PC-9 (cell line): ENCODE measurements at regions not wholly inside any gene's neighbourhood (a gene's known extent, or its start where the extent isn't known, plus 50 kb on each side); places are given as distances from the start of the nearest gene placed in this dataset.

Source experiments
- BruUV-seq: library from RNA; stranded (reverse); fragments of 400-500 nt; replicated peaks from 2 replicates; lab custom pipeline; 2021; lab: Mats Ljungman, UMichigan
- CTCF ChIA-PET: fragments of 300-600 bp; sonication (Branson Sonifier 250); formaldehyde crosslinking; loops from one replicate; lab custom pipeline; 2022; ENCODE audit warnings: antibody characterized with exemption; lab: Charles Lee
- POLR2A ChIA-PET: fragments of 300-600 bp; sonication (Branson Sonifier 250); formaldehyde crosslinking; loops from one replicate; lab custom pipeline; 2022; ENCODE audit warnings: antibody characterized with exemption; ENCODE audit not compliant: unreplicated experiment; lab: Charles Lee
- DNase-seq, 2 experiments: peaks; one replicate each; pipeline versions ENCODE4 v3.0.0 to v3.0.0-alpha.2; 2015 to 2022; ENCODE audit warnings: mixed read lengths in 1 of 2
- H2AFZ ChIP-seq: fragments of 200-600 bp; sonication (generic); 2 replicates; pipeline ENCODE4 v1.8.1; 2017; ENCODE audit warnings: antibody characterized with exemption
- H3F3A ChIP-seq: fragments of 200-600 bp; sonication (generic); 2 replicates; pipeline ENCODE4 v1.8.1; 2017; ENCODE audit warnings: antibody characterized with exemption, mild to moderate bottlenecking, low read depth; ENCODE audit not compliant: insufficient read depth
- H3K27ac ChIP-seq: fragments of 200-600 bp; sonication (generic); 2 replicates; pipeline ENCODE4 v1.6.1; 2016; ENCODE audit warnings: mixed run types
- H3K27me3 ChIP-seq: fragments of 200-600 bp; sonication (generic); 2 replicates; pipeline ENCODE4 v1.6.1; 2016; ENCODE audit warnings: low read depth, mixed run types; ENCODE audit not compliant: insufficient read depth
- H3K36me3 ChIP-seq: fragments of 200-600 bp; sonication (generic); 2 replicates; pipeline ENCODE4 v1.6.1; 2016; ENCODE audit warnings: low read depth, mixed run types
- H3K4me1 ChIP-seq: fragments of 200-600 bp; sonication (generic); replicated peaks from 2 replicates; pipeline ENCODE4 v1.6.1; 2016; ENCODE audit warnings: mixed run types; ENCODE audit not compliant: insufficient read depth
- H3K4me2 ChIP-seq: fragments of 200-600 bp; sonication (generic); 2 replicates; pipeline ENCODE4 v1.6.1; 2017; ENCODE audit warnings: mixed run types
- H3K4me3 ChIP-seq: fragments of 200-600 bp; sonication (generic); 2 replicates; pipeline ENCODE4 v1.6.1; 2016; ENCODE audit warnings: mixed run types
- H3K79me2 ChIP-seq: fragments of 200-600 bp; sonication (generic); 2 replicates; pipeline ENCODE4 v1.6.1; 2017; ENCODE audit warnings: low read depth, mixed run types
- H3K9me2 ChIP-seq: fragments of 200-600 bp; sonication (generic); 2 replicates; pipeline ENCODE4 v1.8.1; 2017; ENCODE audit warnings: mild to moderate bottlenecking; ENCODE audit not compliant: insufficient read depth
- H3K9me3 ChIP-seq: fragments of 200-600 bp; sonication (generic); 2 replicates; pipeline ENCODE4 v1.8.1; 2016; ENCODE audit warnings: low read depth; ENCODE audit not compliant: insufficient read depth
- H4K20me1 ChIP-seq: fragments of 200-600 bp; sonication (generic); 2 replicates; pipeline ENCODE4 v1.8.1; 2017; ENCODE audit not compliant: insufficient read depth
- CTCF ChIP-seq: fragments of 200-600 bp; sonication (generic); conservative IDR thresholded peaks from 2 replicates; pipeline ENCODE4 v1.6.1; 2017; ENCODE audit warnings: mixed run types, antibody characterized with exemption, mild to moderate bottlenecking, moderate library complexity
- EZH2 ChIP-seq: fragments of 200-600 bp; sonication (generic); IDR thresholded peaks from 2 replicates; pipeline ENCODE4 v1.8.0; 2017; ENCODE audit warnings: antibody characterized with exemption, low read depth
- intact Hi-C: fragments of 100-400 bp; cut with micrococcal nuclease; formaldehyde crosslinking; loops from one replicate; pipeline ENCODE4 v1.10.0; 2022; ENCODE audit not compliant: unreplicated experiment

GRCh38 chr21:28213261-28213660, 779.4 kb downstream of the LTN1 start:
- ChIA-PET POLR2A (no interaction called here), CTCF (no interaction called here)
- Histone ChIP-seq H3K9me3 (no peaks in the 10 kb centered on the region), H3K79me2 (no peaks in the 10 kb centered on the region), H3K27me3 (no peaks in the 10 kb centered on the region), H3F3A (no peaks in the 10 kb centered on the region), H4K20me1 (no peaks in the 10 kb centered on the region), H3K36me3 (no peaks in the 10 kb centered on the region), H3K4me2 (no peak overlapping the region), H3K4me3 (no peak overlapping the region), H2AFZ (no peak overlapping the region), H3K27ac (no peak overlapping the region), H3K9me2 (no peaks in the 10 kb centered on the region), H3K4me1 (no peaks in the 10 kb centered on the region)
- no TSS peak for BruUV-seq
- no peak for TF ChIP-seq EZH2
- no peak for TF ChIP-seq CTCF
- DNase-seq = no peak
- intact Hi-C loops = no loop called here

DNA sequence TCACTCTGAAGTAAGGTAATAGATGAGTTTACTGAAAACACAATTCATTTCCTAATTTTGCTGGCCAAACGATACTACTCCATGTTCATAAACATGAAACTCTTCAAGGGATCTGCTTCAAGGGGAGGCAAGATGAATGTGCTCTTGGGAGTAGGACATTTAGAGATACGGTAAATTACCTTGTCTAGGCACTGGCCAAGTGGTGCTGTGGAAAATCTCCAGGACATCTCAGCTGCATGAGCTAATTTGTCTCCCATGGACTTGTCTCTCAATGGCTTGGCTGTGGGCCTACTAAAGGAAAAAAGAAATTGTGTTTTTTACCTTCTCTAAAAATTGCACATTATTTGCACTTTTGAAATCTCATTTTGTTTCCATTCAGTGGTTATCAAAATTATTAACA, 780.6 kb downstream of the LTN1 start:
- ChIA-PET CTCF (no interaction called here), POLR2A (no interaction called here)
- no peak for DNase-seq
- H4K20me1 ChIP-seq = no peaks in the 10 kb centered on the region
- no peaks in the 10 kb centered on the region for H3K79me2 ChIP-seq
- H3K9me2 ChIP-seq = no peaks in the 10 kb centered on the region
- no peak for TF ChIP-seq EZH2
- no peak for TF ChIP-seq CTCF
- H3K4me3 ChIP-seq = no peak overlapping the region
- H3F3A ChIP-seq = no peaks in the 10 kb centered on the region
- H3K27me3 ChIP-seq = no peaks in the 10 kb centered on the region
- H3K27ac ChIP-seq = no peak overlapping the region
- no peaks in the 10 kb centered on the region for H3K4me1 ChIP-seq
- no TSS peak for BruUV-seq
- H3K4me2 ChIP-seq = no peak overlapping the region
- H2AFZ ChIP-seq = no peak overlapping the region
- H3K36me3 ChIP-seq = no peaks in the 10 kb centered on the region
- intact Hi-C loops = no loop called here
- no peaks in the 10 kb centered on the region for H3K9me3 ChIP-seq

GRCh38 chr21:28207436-28208173, 785.1 kb downstream of the LTN1 start:
- no TSS peak for BruUV-seq
- no peak overlapping the region for H2AFZ ChIP-seq
- H3F3A ChIP-seq = no peaks in the 10 kb centered on the region
- ChIA-PET CTCF (no interaction called here), POLR2A (interaction anchor here (0.6 kb wide), 1 partner anchor 677 kb away, joined by 3 read pairs; a partner anchor contains a TSS)
- H3K27ac ChIP-seq = no peak overlapping the region
- no peak overlapping the region for H3K4me3 ChIP-seq
- H3K9me3 ChIP-seq = no peaks in the 10 kb centered on the region
- H3K9me2 ChIP-seq = no peaks in the 10 kb centered on the region
- no peaks in the 10 kb centered on the region for H4K20me1 ChIP-seq
- TF ChIP-seq EZH2 (no peak), CTCF (no peak)
- no peak overlapping the region for H3K4me2 ChIP-seq
- H3K27me3 ChIP-seq = no peaks in the 10 kb centered on the region
- H3K79me2 ChIP-seq = no peaks in the 10 kb centered on the region
- no peak for DNase-seq
- no peaks in the 10 kb centered on the region for H3K36me3 ChIP-seq
- intact Hi-C loops = no loop called here
- H3K4me1 ChIP-seq = no peaks in the 10 kb centered on the region
